Endothelial cell of umbilical vein (primary cell): ENCODE measurements at regions not wholly inside any gene's neighbourhood (a gene's known extent, or its start where the extent isn't known, plus 50 kb on each side); places are given as distances from the start of the nearest gene placed in this dataset.

Experiments used
- EZH2 ChIP-seq: IDR thresholded peaks from 2 replicates; pipeline ENCODE4 v1.6.1; 2012; ENCODE audit warnings: borderline replicate concordance, low read depth, mild to moderate bottlenecking, moderate library complexity, low read length, inconsistent platforms; ENCODE audit not compliant: severe bottlenecking
- FOS ChIP-seq: IDR thresholded peaks from 2 replicates; pipeline ENCODE4 v1.6.1; 2011; ENCODE audit warnings: mild to moderate bottlenecking, low read length, moderate library complexity, borderline replicate concordance; ENCODE audit not compliant: insufficient read depth
- POLR2A ChIP-seq: IDR thresholded peaks from 2 replicates; pipeline ENCODE4 v1.6.1; 2012; ENCODE audit warnings: low read depth, mild to moderate bottlenecking, control low read depth, low read length
- TF ChIP-seq, protein P1 (sequence below), 2 donors: IDR thresholded peaks; 1 replicate in 1 of 2; 2 replicates in 1 of 2; pipeline ENCODE4 v1.5.1; 2011; ENCODE audit warnings: low read length in 2 of 2, mild to moderate bottlenecking in 2 of 2, moderate library complexity in 2 of 2, control low read depth in 1 of 2, inconsistent platforms in 1 of 2, low read depth in 1 of 2; ENCODE audit not compliant: insufficient read depth in 1 of 2; ENCODE audit errors: extremely low read depth in 1 of 2

DNA sequence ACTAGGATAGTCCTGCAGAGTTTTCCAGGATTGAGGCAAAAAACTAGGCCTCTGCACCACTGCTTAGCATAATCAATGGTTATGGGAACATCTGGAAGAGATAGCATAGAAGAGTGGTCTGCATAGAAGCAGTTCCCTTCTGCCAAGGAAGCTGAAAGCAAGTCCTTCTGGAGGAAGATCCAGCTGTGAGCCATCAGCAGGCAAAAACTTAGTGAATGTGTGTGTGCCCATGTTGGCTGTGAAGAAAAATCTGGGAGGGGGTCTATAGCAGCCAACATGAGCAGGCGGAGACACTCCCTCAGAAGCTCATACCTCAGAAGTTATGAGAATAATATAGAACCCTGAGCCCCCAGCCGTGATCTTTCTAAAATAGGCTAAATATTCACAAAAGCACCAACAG, 228.1 kb upstream of the STEAP1 start:
- TF ChIP-seq, protein P1, sequence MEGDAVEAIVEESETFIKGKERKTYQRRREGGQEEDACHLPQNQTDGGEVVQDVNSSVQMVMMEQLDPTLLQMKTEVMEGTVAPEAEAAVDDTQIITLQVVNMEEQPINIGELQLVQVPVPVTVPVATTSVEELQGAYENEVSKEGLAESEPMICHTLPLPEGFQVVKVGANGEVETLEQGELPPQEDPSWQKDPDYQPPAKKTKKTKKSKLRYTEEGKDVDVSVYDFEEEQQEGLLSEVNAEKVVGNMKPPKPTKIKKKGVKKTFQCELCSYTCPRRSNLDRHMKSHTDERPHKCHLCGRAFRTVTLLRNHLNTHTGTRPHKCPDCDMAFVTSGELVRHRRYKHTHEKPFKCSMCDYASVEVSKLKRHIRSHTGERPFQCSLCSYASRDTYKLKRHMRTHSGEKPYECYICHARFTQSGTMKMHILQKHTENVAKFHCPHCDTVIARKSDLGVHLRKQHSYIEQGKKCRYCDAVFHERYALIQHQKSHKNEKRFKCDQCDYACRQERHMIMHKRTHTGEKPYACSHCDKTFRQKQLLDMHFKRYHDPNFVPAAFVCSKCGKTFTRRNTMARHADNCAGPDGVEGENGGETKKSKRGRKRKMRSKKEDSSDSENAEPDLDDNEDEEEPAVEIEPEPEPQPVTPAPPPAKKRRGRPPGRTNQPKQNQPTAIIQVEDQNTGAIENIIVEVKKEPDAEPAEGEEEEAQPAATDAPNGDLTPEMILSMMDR (IDR thresholded peaks at IDR 0.05; ENCODE audit: extremely low read depth in 1 of 2, insufficient read depth in 1 of 2, low read depth in 1 of 2, low read length in 2 of 2) = no peak
- TF ChIP-seq EZH2 (no peak), POLR2A (no peak), FOS (no peak)
